ENCODE measurements at regions not wholly inside any gene's neighbourhood (a gene's known extent, or its start where the extent isn't known, plus 50 kb on each side); places are given as distances from the start of the nearest gene placed in this dataset.

- DNase-seq, result no peak
These were observed 150.0 kb upstream of the CST7 start for GRCh38 chr20:24798930-24799705.

GRCh38 chr20:24799971-24800580, 149.0 kb upstream of the CST7 start:
- DNase-seq, result no peak

GRCh38 chr20:24802286-24802820, 146.7 kb upstream of the CST7 start:
- DNase-seq, result no peak

GRCh38 chr20:24804481-24805206, 144.4 kb upstream of the CST7 start:
- DNase-seq, result no peak

- no peak for DNase-seq
These were observed 143.4 kb upstream of the CST7 start for GRCh38 chr20:24805456-24806238.

- no peak for DNase-seq
These were observed 142.1 kb upstream of the CST7 start for GRCh38 chr20:24806705-24807676.

- no peak for DNase-seq
These were observed 140.5 kb upstream of the CST7 start for GRCh38 chr20:24808616-24809015.

- DNase-seq, result no peak
These were observed 139.5 kb upstream of the CST7 start for GRCh38 chr20:24809606-24810005.

GRCh38 chr20:24810676-24811407, 138.2 kb upstream of the CST7 start:
- DNase-seq, result no peak

- DNase-seq, result no peak
These were observed 136.7 kb upstream of the CST7 start for GRCh38 chr20:24812373-24812772.

- DNase-seq, result no peak
These were observed 136.0 kb upstream of the CST7 start for GRCh38 chr20:24813080-24813479.

GRCh38 chr20:24813496-24813895, 135.6 kb upstream of the CST7 start:
- DNase-seq, result no peak

GRCh38 chr20:24813936-24814335, 135.1 kb upstream of the CST7 start:
- no peak for DNase-seq

- no peak for DNase-seq
These were observed 134.4 kb upstream of the CST7 start for GRCh38 chr20:24814556-24815195.

GRCh38 chr20:24815196-24815815, 133.8 kb upstream of the CST7 start:
- no peak for DNase-seq

- DNase-seq, result no peak
These were observed 133.1 kb upstream of the CST7 start for GRCh38 chr20:24815931-24816330.

- no peak for DNase-seq
These were observed 132.6 kb upstream of the CST7 start for GRCh38 chr20:24816431-24816830.

GRCh38 chr20:24816907-24817306, 132.2 kb upstream of the CST7 start:
- no peak for DNase-seq

- no peak for DNase-seq
These were observed 131.7 kb upstream of the CST7 start for GRCh38 chr20:24817351-24817750.

GRCh38 chr20:24818056-24818455, 131.0 kb upstream of the CST7 start:
- DNase-seq, result no peak

Data from left hindlimb (tissue), 1 donor.